Muscle of leg (tissue), 3 donors: ENCODE measurements at regions not wholly inside any gene's neighbourhood (a gene's known extent, or its start where the extent isn't known, plus 50 kb on each side); places are given as distances from the start of the nearest gene placed in this dataset.

Source experiments
- DNase-seq: peaks from one replicate; pipeline ENCODE4 v3.0.0; 2013
- H3K27ac ChIP-seq: one replicate; pipeline ENCODE4 v1.5.1; 2013; ENCODE audit warnings: mild to moderate bottlenecking, low read length, control low read depth
- H3K27me3 ChIP-seq: one replicate; pipeline ENCODE4 v1.6.1; 2013; ENCODE audit warnings: low read length; ENCODE audit not compliant: control insufficient read depth, insufficient read depth
- H3K36me3 ChIP-seq: one replicate; pipeline ENCODE4 v1.6.1; 2013; ENCODE audit warnings: low read length; ENCODE audit not compliant: control insufficient read depth, insufficient read depth
- H3K4me1 ChIP-seq: one replicate; pipeline ENCODE4 v1.6.1; 2013; ENCODE audit warnings: low read length; ENCODE audit not compliant: control insufficient read depth, insufficient read depth
- H3K4me3 ChIP-seq: one replicate; pipeline ENCODE4 v1.5.1; 2013; ENCODE audit warnings: low read length, control low read depth
- H3K9me3 ChIP-seq: replicated peaks from 2 replicates; pipeline ENCODE4 v1.6.1; 2013; ENCODE audit warnings: low read depth, low read length; ENCODE audit not compliant: control insufficient read depth
- WGBS: methylation state at CpG from one replicate; pipeline ENCODE4 v1.1.5; 2013; ENCODE audit warnings: missing lambda C conversion rate; ENCODE audit not compliant: insufficient coverage; 5-methylcytosine and 5-hydroxymethylcytosine counted together

GRCh38 chr2:196314157-196314556, 142.8 kb upstream of the STK17B start:
- H3K4me3 ChIP-seq: no peak overlapping the region
- peaks cover 3% of the 10 kb centered on the region for H3K36me3 ChIP-seq
- no peak overlapping the region for H3K27ac ChIP-seq
- H3K9me3 ChIP-seq: no peaks in the 10 kb centered on the region
- no peak for DNase-seq
- H3K4me1 ChIP-seq: no peaks in the 10 kb centered on the region
- H3K27me3 ChIP-seq: no peaks in the 10 kb centered on the region
- WGBS: 67% methylated on average over 1 of the region's 1 CpG

GRCh38 chr2:196314780-196315179, 143.4 kb upstream of the STK17B start:
- 80% methylated on average over 2 of the region's 4 CpGs for WGBS
- no peaks in the 10 kb centered on the region for H3K4me1 ChIP-seq
- DNase-seq: no peak
- no peak overlapping the region for H3K27ac ChIP-seq
- H3K4me3 ChIP-seq: no peak overlapping the region
- no peaks in the 10 kb centered on the region for H3K27me3 ChIP-seq
- no peaks in the 10 kb centered on the region for H3K9me3 ChIP-seq
- peaks cover 3% of the 10 kb centered on the region for H3K36me3 ChIP-seq

GRCh38 chr2:196315388-196316049, 144.1 kb upstream of the STK17B start:
- peaks cover 3% of the 10 kb centered on the region for H3K36me3 ChIP-seq

GRCh38 chr2:196316050-196316430, 144.7 kb upstream of the STK17B start:
- Histone ChIP-seq H3K27me3 (no peaks in the 10 kb centered on the region), H3K27ac (no peak overlapping the region), H3K9me3 (no peaks in the 10 kb centered on the region), H3K36me3 (peaks cover 3% of the 10 kb centered on the region), H3K4me3 (no peak overlapping the region), H3K4me1 (no peaks in the 10 kb centered on the region)
- no CpG with 5 or more reads among the region's 4 CpGs for WGBS
- DNase-seq: no peak

More at GRCh38 chr2:196315388-196316049, 144.1 kb upstream of the STK17B start:
- no peaks in the 10 kb centered on the region for H3K4me1 ChIP-seq
- H3K9me3 ChIP-seq: no peaks in the 10 kb centered on the region
- no CpG with 5 or more reads among the region's 3 CpGs for WGBS
- no peak overlapping the region for H3K27ac ChIP-seq
- DNase-seq: no peak
- H3K4me3 ChIP-seq: no peak overlapping the region
- no peaks in the 10 kb centered on the region for H3K27me3 ChIP-seq

- Histone ChIP-seq H3K4me3 (no peak overlapping the region), H3K9me3 (no peaks in the 10 kb centered on the region), H3K27ac (no peak overlapping the region), H3K27me3 (no peaks in the 10 kb centered on the region), H3K4me1 (no peaks in the 10 kb centered on the region), H3K36me3 (peaks cover 3% of the 10 kb centered on the region)
- WGBS: 88% methylated on average over 23 of the region's 24 CpGs
- DNase-seq: no peak
These were observed 147.4 kb upstream of the STK17B start for GRCh38 chr2:196318517-196319377.

- no peaks in the 10 kb centered on the region for H3K36me3 ChIP-seq
- no peak overlapping the region for H3K27ac ChIP-seq
- no peaks in the 10 kb centered on the region for H3K4me1 ChIP-seq
- no CpG with 5 or more reads among the region's 4 CpGs for WGBS
- no peaks in the 10 kb centered on the region for H3K27me3 ChIP-seq
- H3K4me3 ChIP-seq: no peak overlapping the region
- H3K9me3 ChIP-seq: no peaks in the 10 kb centered on the region
- DNase-seq: no peak
These were observed 151.8 kb upstream of the STK17B start for GRCh38 chr2:196322973-196323810.

GRCh38 chr2:196324211-196324610, 152.8 kb upstream of the STK17B start:
- no peaks in the 10 kb centered on the region for H3K4me1 ChIP-seq
- no peak for DNase-seq
- no peak overlapping the region for H3K27ac ChIP-seq
- no peaks in the 10 kb centered on the region for H3K9me3 ChIP-seq
- no peaks in the 10 kb centered on the region for H3K36me3 ChIP-seq
- no CpG with 5 or more reads among the region's 2 CpGs for WGBS
- no peak overlapping the region for H3K4me3 ChIP-seq
- no peaks in the 10 kb centered on the region for H3K27me3 ChIP-seq

- 20% methylated on average over 1 of the region's 3 CpGs for WGBS
- H3K27me3 ChIP-seq: no peaks in the 10 kb centered on the region
- H3K4me3 ChIP-seq: no peak overlapping the region
- H3K4me1 ChIP-seq: peaks cover 3% of the 10 kb centered on the region
- no peak overlapping the region for H3K27ac ChIP-seq
- no peaks in the 10 kb centered on the region for H3K36me3 ChIP-seq
- H3K9me3 ChIP-seq: no peaks in the 10 kb centered on the region
- no peak for DNase-seq
These were observed 156.8 kb upstream of the STK17B start for GRCh38 chr2:196328088-196328680.

GRCh38 chr2:196329959-196330358, 158.6 kb upstream of the STK17B start:
- WGBS: no CpG with 5 or more reads among the region's 2 CpGs
- Histone ChIP-seq H3K4me1 (peaks cover 3% of the 10 kb centered on the region), H3K27ac (no peak overlapping the region)

More at GRCh38 chr2:196329959-196330358, 158.6 kb upstream of the STK17B start:
- DNase-seq: no peak
- Histone ChIP-seq H3K36me3 (no peaks in the 10 kb centered on the region), H3K4me3 (no peak overlapping the region), H3K9me3 (no peaks in the 10 kb centered on the region), H3K27me3 (no peaks in the 10 kb centered on the region)
